ENCODE measurements at regions not wholly inside any gene's neighbourhood (a gene's known extent, or its start where the extent isn't known, plus 50 kb on each side); places are given as distances from the start of the nearest gene placed in this dataset.

GRCh38 chr4:112852601-112853000 lies 196.9 kb upstream of the ANK2 start:
- DNase-seq, result no peak

- no peak for DNase-seq
Observed at GRCh38 chr4:112853662-112854256, 195.7 kb upstream of the ANK2 start.

GRCh38 chr4:112854420-112854819 lies 195.0 kb upstream of the ANK2 start:
- no peak for DNase-seq

- DNase-seq, result no peak
Observed at GRCh38 chr4:112855058-112855457, 194.4 kb upstream of the ANK2 start.

- no peak for DNase-seq
Observed at GRCh38 chr4:112857461-112857860, 192.0 kb upstream of the ANK2 start.

- no peak for DNase-seq
Observed at GRCh38 chr4:112858751-112859150, 190.7 kb upstream of the ANK2 start.

- no peak for DNase-seq
Observed at GRCh38 chr4:112859456-112860184, 189.8 kb upstream of the ANK2 start.

GRCh38 chr4:112860830-112861690 lies 188.4 kb upstream of the ANK2 start:
- DNase-seq, result no peak

- no peak for DNase-seq
Observed at GRCh38 chr4:112861691-112862674, 187.5 kb upstream of the ANK2 start.

GRCh38 chr4:112865443-112865842 lies 184.0 kb upstream of the ANK2 start:
- no peak for DNase-seq

GRCh38 chr4:112876316-112876715 lies 173.1 kb upstream of the ANK2 start:
- DNase-seq, result no peak

GRCh38 chr4:112881842-112882241 lies 167.6 kb upstream of the ANK2 start:
- DNase-seq, result no peak

- DNase-seq, result no peak
Observed at GRCh38 chr4:112882286-112882685, 167.2 kb upstream of the ANK2 start.

- DNase-seq, result no peak
Observed at GRCh38 chr4:112884406-112884805, 165.0 kb upstream of the ANK2 start.

GRCh38 chr4:112885897-112886296 lies 163.6 kb upstream of the ANK2 start:
- DNase-seq, result no peak

- DNase-seq, result no peak
Observed at GRCh38 chr4:112888622-112889021, 160.8 kb upstream of the ANK2 start.

GRCh38 chr4:112889199-112889598 lies 160.3 kb upstream of the ANK2 start:
- DNase-seq, result no peak

GRCh38 chr4:112889619-112890527 lies 159.6 kb upstream of the ANK2 start:
- DNase-seq, result no peak

- DNase-seq, result no peak
Observed at GRCh38 chr4:112894480-112894879, 155.0 kb upstream of the ANK2 start.

GRCh38 chr4:112894951-112895350 lies 154.5 kb upstream of the ANK2 start:
- DNase-seq, result no peak

- no peak for DNase-seq
Observed at GRCh38 chr4:112895811-112896608, 153.4 kb upstream of the ANK2 start.

All from CD4-positive, alpha-beta T cell treated with Interleukin-4 for 1 hour (primary cell).